ENCODE measurements at regions not wholly inside any gene's neighbourhood (a gene's known extent, or its start where the extent isn't known, plus 50 kb on each side); places are given as distances from the start of the nearest gene placed in this dataset.
A peak's percentile ranks its signal among the peaks of the same experiment; 100 is the strongest.

DNA sequence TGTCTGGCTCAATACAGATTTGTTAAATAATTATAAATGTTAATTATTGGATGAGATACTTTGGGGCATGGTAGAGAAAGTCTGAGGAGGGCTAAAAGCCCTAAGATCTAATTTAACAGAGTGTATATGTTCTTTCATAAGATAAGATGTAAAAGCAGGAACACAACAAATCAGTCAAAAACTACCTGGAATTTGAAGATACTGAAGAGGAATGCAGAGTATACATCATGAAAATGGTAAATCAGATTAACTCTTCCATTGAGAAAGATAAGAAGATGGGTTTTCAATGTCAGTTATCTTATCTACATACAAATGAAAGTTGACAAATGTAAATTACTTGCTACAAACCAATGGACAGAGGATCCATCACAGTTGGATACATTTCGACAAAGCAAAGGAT, 107.3 kb upstream of the NFIB start:
- no peak for DNase-seq (ENCODE audit: low spot score)
- ChIA-PET POLR2A (ENCODE audit: low non-redundant PET) (interaction anchor here (0.6 kb wide), 1 partner anchor 553 kb away, joined by 3 read pairs; no protein-coding TSS in a partner anchor), CTCF (no interaction called here)
- TF ChIP-seq, protein P1, sequence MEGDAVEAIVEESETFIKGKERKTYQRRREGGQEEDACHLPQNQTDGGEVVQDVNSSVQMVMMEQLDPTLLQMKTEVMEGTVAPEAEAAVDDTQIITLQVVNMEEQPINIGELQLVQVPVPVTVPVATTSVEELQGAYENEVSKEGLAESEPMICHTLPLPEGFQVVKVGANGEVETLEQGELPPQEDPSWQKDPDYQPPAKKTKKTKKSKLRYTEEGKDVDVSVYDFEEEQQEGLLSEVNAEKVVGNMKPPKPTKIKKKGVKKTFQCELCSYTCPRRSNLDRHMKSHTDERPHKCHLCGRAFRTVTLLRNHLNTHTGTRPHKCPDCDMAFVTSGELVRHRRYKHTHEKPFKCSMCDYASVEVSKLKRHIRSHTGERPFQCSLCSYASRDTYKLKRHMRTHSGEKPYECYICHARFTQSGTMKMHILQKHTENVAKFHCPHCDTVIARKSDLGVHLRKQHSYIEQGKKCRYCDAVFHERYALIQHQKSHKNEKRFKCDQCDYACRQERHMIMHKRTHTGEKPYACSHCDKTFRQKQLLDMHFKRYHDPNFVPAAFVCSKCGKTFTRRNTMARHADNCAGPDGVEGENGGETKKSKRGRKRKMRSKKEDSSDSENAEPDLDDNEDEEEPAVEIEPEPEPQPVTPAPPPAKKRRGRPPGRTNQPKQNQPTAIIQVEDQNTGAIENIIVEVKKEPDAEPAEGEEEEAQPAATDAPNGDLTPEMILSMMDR (conservative IDR thresholded peaks at IDR 0.05; ENCODE audit: low read depth, low read length), result no peak
- no peak for TF ChIP-seq EZH2 (IDR thresholded peaks at IDR 0.05; ENCODE audit: borderline replicate concordance, low read depth, low read length, poor library complexity, severe bottlenecking)
- Histone ChIP-seq H3K4me1 (ENCODE audit: insufficient read depth, low read length, poor library complexity, severe bottlenecking) (peaks cover 20% of the 10 kb centered on the region), H3K27ac (ENCODE audit: low read depth, low read length, poor library complexity, severe bottlenecking) (no peak overlapping the region), H3K27me3 (replicated peaks; ENCODE audit: insufficient read depth, low read depth, low read length, poor library complexity) (no peaks in the 10 kb centered on the region), H3K4me3 (ENCODE audit: low read depth, low read length, poor library complexity, severe bottlenecking) (no peak overlapping the region), H3K36me3 (ENCODE audit: insufficient read depth, low read length, poor library complexity, severe bottlenecking) (no peaks in the 10 kb centered on the region), H3K9me3 (ENCODE audit: low read depth, low read length, poor library complexity, severe bottlenecking) (no peaks in the 10 kb centered on the region)
- BruUV-seq (replicated peaks), result no TSS peak
- intact Hi-C loops (cut with micrococcal nuclease; ENCODE audit: unreplicated experiment), result no loop called here

DNA sequence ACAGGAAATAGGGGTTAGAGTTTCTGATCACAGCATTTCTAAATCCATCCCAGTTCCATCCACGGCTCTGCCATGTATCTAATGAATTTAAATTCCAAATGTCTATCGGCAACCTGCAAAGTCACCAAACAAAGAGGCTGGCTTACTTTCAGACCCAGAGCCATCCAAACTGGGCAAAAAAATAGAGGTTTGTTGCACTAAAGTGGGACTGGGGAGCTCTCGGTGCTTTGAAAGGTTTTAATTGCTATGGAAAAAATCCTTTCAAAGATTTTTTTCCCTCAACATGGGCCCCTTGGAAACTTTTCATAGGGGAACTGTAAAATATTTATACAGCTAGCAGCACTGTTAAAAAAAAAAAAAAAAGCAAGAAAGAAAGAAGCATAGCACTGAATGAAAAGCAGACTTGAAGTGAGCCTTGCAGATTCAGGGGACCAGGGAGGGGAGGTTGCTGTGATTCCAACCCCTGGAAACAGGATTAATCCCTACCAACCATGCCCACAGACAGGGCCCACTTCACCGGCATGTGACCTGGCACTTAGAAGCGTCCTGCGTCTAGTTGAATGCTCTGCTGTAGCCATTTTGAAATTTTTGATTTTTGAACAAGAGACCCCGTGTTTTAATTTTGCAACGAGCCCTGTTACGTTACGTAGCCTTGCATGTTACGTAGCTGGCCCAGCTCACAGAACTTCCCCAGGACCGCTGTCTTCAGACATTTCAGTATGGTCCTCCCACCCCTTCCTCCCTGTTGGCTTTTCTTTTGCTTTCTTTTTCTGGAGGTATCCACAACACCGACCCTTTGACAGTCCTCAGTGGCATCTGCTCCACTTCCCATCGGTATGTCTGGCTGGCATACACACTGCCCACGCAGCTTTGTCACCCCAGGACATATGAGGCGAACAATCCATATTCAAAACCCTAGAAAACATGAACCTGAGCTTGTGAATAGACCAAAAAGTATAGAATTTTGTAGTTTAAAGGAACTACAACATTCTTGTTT, 105.3 kb upstream of the NFIB start:
- TF ChIP-seq EZH2 (IDR thresholded peaks at IDR 0.05; ENCODE audit: borderline replicate concordance, low read depth, low read length, poor library complexity, severe bottlenecking), result no peak
- TF ChIP-seq, protein P1 (conservative IDR thresholded peaks at IDR 0.05; ENCODE audit: low read depth, low read length), result no peak
- Histone ChIP-seq H3K27me3 (replicated peaks; ENCODE audit: insufficient read depth, low read depth, low read length, poor library complexity) (no peaks in the 10 kb centered on the region), H3K4me3 (ENCODE audit: low read depth, low read length, poor library complexity, severe bottlenecking) (peak overlapping the region; percentile 19), H3K9me3 (ENCODE audit: low read depth, low read length, poor library complexity, severe bottlenecking) (no peaks in the 10 kb centered on the region), H3K27ac (ENCODE audit: low read depth, low read length, poor library complexity, severe bottlenecking) (peak overlapping the region; percentile 76), H3K4me1 (ENCODE audit: insufficient read depth, low read length, poor library complexity, severe bottlenecking) (peaks cover 20% of the 10 kb centered on the region), H3K36me3 (ENCODE audit: insufficient read depth, low read length, poor library complexity, severe bottlenecking) (no peaks in the 10 kb centered on the region)
- no TSS peak for BruUV-seq (replicated peaks)
- ChIA-PET POLR2A (ENCODE audit: low non-redundant PET) (interaction anchor here (0.6 to 0.7 kb wide), 3 partner anchors 362 to 879 kb away, joined by 4 to 8 read pairs (median 6); no protein-coding TSS in a partner anchor), CTCF (interaction anchor here (0.6 to 1.1 kb wide), 2 partner anchors 15 to 1700 kb away, joined by 3 read pairs; no protein-coding TSS in a partner anchor)
- peak; percentile 71 for DNase-seq (ENCODE audit: low spot score)
- intact Hi-C loops (cut with micrococcal nuclease; ENCODE audit: unreplicated experiment), result loop anchor here (5.0 to 10.0 kb wide), 2 partner anchors 97 to 394 kb away; no protein-coding TSS in a partner anchor

DNA sequence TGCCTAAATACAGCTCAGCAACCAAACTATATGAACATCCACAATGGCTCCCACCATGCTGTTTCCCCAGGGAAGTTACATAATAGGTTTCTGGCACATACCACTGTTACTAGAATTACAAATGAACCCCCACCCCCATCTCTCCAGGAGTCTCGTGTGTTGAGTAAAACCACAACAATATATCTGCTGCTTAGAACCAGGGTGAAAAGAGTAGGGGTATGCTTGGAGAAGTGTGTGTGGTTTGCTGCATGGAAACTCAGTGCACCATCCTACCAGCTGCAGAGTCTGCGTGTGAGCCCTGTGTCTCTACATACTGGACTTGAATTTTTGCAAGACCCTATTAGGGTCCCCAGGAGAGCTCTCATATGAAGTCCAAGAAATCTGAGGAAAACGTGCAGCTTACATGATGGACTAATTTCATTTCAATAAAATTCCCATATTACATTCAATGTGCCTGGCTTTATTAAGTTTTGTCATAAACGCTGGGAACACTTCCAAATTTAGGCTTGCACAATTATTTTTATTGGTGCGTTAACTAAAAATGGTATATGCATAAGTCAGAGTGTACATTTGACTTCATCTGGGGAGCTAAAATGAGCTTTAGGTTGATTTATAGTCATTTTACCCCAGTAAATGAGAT, 104.5 kb upstream of the NFIB start:
- BruUV-seq (replicated peaks), result no TSS peak
- Histone ChIP-seq H3K4me3 (ENCODE audit: low read depth, low read length, poor library complexity, severe bottlenecking) (peak overlapping the region; percentile 8), H3K27ac (ENCODE audit: low read depth, low read length, poor library complexity, severe bottlenecking) (peak overlapping the region; percentile 76), H3K9me3 (ENCODE audit: low read depth, low read length, poor library complexity, severe bottlenecking) (no peaks in the 10 kb centered on the region), H3K27me3 (replicated peaks; ENCODE audit: insufficient read depth, low read depth, low read length, poor library complexity) (no peaks in the 10 kb centered on the region), H3K4me1 (ENCODE audit: insufficient read depth, low read length, poor library complexity, severe bottlenecking) (peaks cover 20% of the 10 kb centered on the region), H3K36me3 (ENCODE audit: insufficient read depth, low read length, poor library complexity, severe bottlenecking) (no peaks in the 10 kb centered on the region)
- intact Hi-C loops (cut with micrococcal nuclease; ENCODE audit: unreplicated experiment), result loop anchor here (5.0 to 10.0 kb wide), 2 partner anchors 96 to 394 kb away; no protein-coding TSS in a partner anchor
- ChIA-PET POLR2A (ENCODE audit: low non-redundant PET) (interaction anchor here (0.6 to 0.7 kb wide), 5 partner anchors 362 to 974 kb away, joined by 3 to 11 read pairs (median 6); no protein-coding TSS in a partner anchor), CTCF (interaction anchor here (1.1 kb wide), 1 partner anchor 15 kb away, joined by 3 read pairs; no protein-coding TSS in a partner anchor)
- TF ChIP-seq, protein P1 (conservative IDR thresholded peaks at IDR 0.05; ENCODE audit: low read depth, low read length), result no peak
- TF ChIP-seq EZH2 (IDR thresholded peaks at IDR 0.05; ENCODE audit: borderline replicate concordance, low read depth, low read length, poor library complexity, severe bottlenecking), result no peak
- peak; percentile 90 for DNase-seq (ENCODE audit: low spot score)
